Mesothelial cell of epicardium (in vitro differentiated cells): ENCODE measurements at regions not wholly inside any gene's neighbourhood (a gene's known extent, or its start where the extent isn't known, plus 50 kb on each side); places are given as distances from the start of the nearest gene placed in this dataset.

ENCODE experiments used
- DNase-seq, 2 experiments: peaks; one replicate each; pipeline ENCODE4 v3.0.0; 2021; ENCODE audit warnings: low spot score in 2 of 2; ENCODE audit not compliant: unreplicated experiment in 2 of 2
- H3K27ac Mint-ChIP-seq: 2 replicates; pipeline ENCODE4 v1.8.0; 2021; ENCODE audit warnings: mixed read lengths
- H3K27me3 Mint-ChIP-seq: 2 replicates; pipeline ENCODE4 v1.8.0; 2021; ENCODE audit warnings: low read depth, mixed read lengths
- H3K36me3 Mint-ChIP-seq: 2 replicates; pipeline ENCODE4 v1.8.0; 2021; ENCODE audit warnings: mixed read lengths
- H3K4me1 Mint-ChIP-seq: 2 replicates; pipeline ENCODE4 v1.8.0; 2021; ENCODE audit warnings: mixed read lengths
- H3K4me3 Mint-ChIP-seq: 2 replicates; pipeline ENCODE4 v1.8.0; 2021; ENCODE audit warnings: mild to moderate bottlenecking, moderate library complexity, mixed read lengths
- H3K9me3 Mint-ChIP-seq: 2 replicates; pipeline ENCODE4 v1.8.0; 2021; ENCODE audit warnings: mixed read lengths
- CTCF ChIP-seq: fragments of 200-600 bp; sonication (generic); IDR thresholded peaks from one replicate; pipeline ENCODE4 v1.5.0; 2021; ENCODE audit warnings: antibody characterized with exemption; ENCODE audit not compliant: unreplicated experiment

GRCh38 chr6:137652961-137653705 is 158.9 kb upstream of the OLIG3 start:
- Mint-ChIP-seq H3K4me3 (no peak overlapping the region), H3K4me1 (peaks cover 36% of the 10 kb centered on the region), H3K27me3 (no peaks in the 10 kb centered on the region), H3K9me3 (peaks cover 20% of the 10 kb centered on the region), H3K27ac (no peak overlapping the region), H3K36me3 (peaks cover 8% of the 10 kb centered on the region)
- no peak for DNase-seq
- TF ChIP-seq CTCF: no peak

- DNase-seq: no peak
- H3K9me3 Mint-ChIP-seq: peaks cover 20% of the 10 kb centered on the region
Observed at GRCh38 chr6:137653706-137654059, 159.5 kb upstream of the OLIG3 start.

GRCh38 chr6:137654365-137654981 is 160.3 kb upstream of the OLIG3 start:
- Mint-ChIP-seq H3K36me3 (peaks cover 8% of the 10 kb centered on the region), H3K4me1 (peaks cover 31% of the 10 kb centered on the region), H3K27me3 (no peaks in the 10 kb centered on the region), H3K4me3 (no peak overlapping the region), H3K9me3 (peaks cover 20% of the 10 kb centered on the region), H3K27ac (no peak overlapping the region)
- DNase-seq: no peak
- no peak for TF ChIP-seq CTCF

More at GRCh38 chr6:137653706-137654059, 159.5 kb upstream of the OLIG3 start:
- Mint-ChIP-seq H3K4me1 (peaks cover 34% of the 10 kb centered on the region), H3K4me3 (no peak overlapping the region), H3K27me3 (no peaks in the 10 kb centered on the region), H3K36me3 (peaks cover 8% of the 10 kb centered on the region), H3K27ac (no peak overlapping the region)
- TF ChIP-seq CTCF: no peak

GRCh38 chr6:137655291-137655690 is 161.1 kb upstream of the OLIG3 start:
- peaks cover 32% of the 10 kb centered on the region for H3K4me1 Mint-ChIP-seq
- H3K27me3 Mint-ChIP-seq: no peaks in the 10 kb centered on the region
- peaks cover 20% of the 10 kb centered on the region for H3K9me3 Mint-ChIP-seq
- H3K4me3 Mint-ChIP-seq: no peak overlapping the region
- DNase-seq: no peak
- TF ChIP-seq CTCF: no peak
- no peak overlapping the region for H3K27ac Mint-ChIP-seq
- H3K36me3 Mint-ChIP-seq: peaks cover 8% of the 10 kb centered on the region

- Mint-ChIP-seq H3K36me3 (peaks cover 8% of the 10 kb centered on the region), H3K27me3 (no peaks in the 10 kb centered on the region), H3K4me1 (peaks cover 20% of the 10 kb centered on the region), H3K27ac (no peak overlapping the region), H3K9me3 (peaks cover 17% of the 10 kb centered on the region), H3K4me3 (no peak overlapping the region)
- DNase-seq: no peak
- no peak for TF ChIP-seq CTCF
Observed at GRCh38 chr6:137656735-137657134, 162.5 kb upstream of the OLIG3 start.
